WTC11 (cell line): ENCODE measurements at regions not wholly inside any gene's neighbourhood (a gene's known extent, or its start where the extent isn't known, plus 50 kb on each side); places are given as distances from the start of the nearest gene placed in this dataset.

Experiments
- ATAC-seq: fragments of 200-7000 bp; cut with Tn5 transposase; 2 replicates; pipeline ENCODE4 v1.10.0; 2021; ENCODE audit warnings: mild to moderate bottlenecking, moderate library complexity
- CTCF ChIA-PET: fragments of 300-600 bp; sonication (Branson Sonifier 250); formaldehyde crosslinking; loops from one replicate; lab custom pipeline; 2021; ENCODE audit warnings: antibody characterized with exemption; lab: Charles Lee
- POLR2A ChIA-PET: fragments of 350-600 bp; sonication (Branson Sonifier 250); formaldehyde crosslinking; loops from one replicate; lab custom pipeline; 2021; ENCODE audit warnings: antibody characterized with exemption; lab: Charles Lee
- DNase-seq: peaks from one replicate; pipeline ENCODE4 v3.0.0; 2021; ENCODE audit warnings: low spot score
- H3K27ac Mint-ChIP-seq: 2 replicates; pipeline ENCODE4 v1.8.0; 2021; ENCODE audit warnings: mixed read lengths
- H3K27me3 Mint-ChIP-seq: 2 replicates; pipeline ENCODE4 v1.8.0; 2021; ENCODE audit warnings: low read depth, mild to moderate bottlenecking, moderate library complexity, mixed read lengths
- H3K36me3 Mint-ChIP-seq: 2 replicates; pipeline ENCODE4 v1.8.0; 2021; ENCODE audit warnings: mixed read lengths
- H3K4me1 Mint-ChIP-seq: 2 replicates; pipeline ENCODE4 v1.8.0; 2022; ENCODE audit warnings: mixed read lengths
- H3K4me3 Mint-ChIP-seq: 2 replicates; pipeline ENCODE4 v1.8.0; 2021; ENCODE audit warnings: mild to moderate bottlenecking, moderate library complexity, mixed read lengths
- H3K9me3 Mint-ChIP-seq: 2 replicates; pipeline ENCODE4 v1.8.0; 2021; ENCODE audit warnings: mixed read lengths
- AFF4 ChIP-seq: sonication (generic); formaldehyde crosslinking; IDR thresholded peaks from 2 replicates; pipeline ENCODE4 v1.8.1; 2023; ENCODE audit warnings: mild to moderate bottlenecking, missing genetic modification reagents, borderline replicate concordance
- ARID4B ChIP-seq: sonication (generic); formaldehyde crosslinking; IDR thresholded peaks from 2 replicates; pipeline ENCODE4 v1.8.0; 2023; ENCODE audit warnings: missing genetic modification reagents, mild to moderate bottlenecking, borderline replicate concordance
- ATF1 ChIP-seq: sonication (generic); formaldehyde crosslinking; IDR thresholded peaks from 2 replicates; pipeline ENCODE4 v1.8.1; 2023; ENCODE audit warnings: mild to moderate bottlenecking, moderate library complexity, missing genetic modification reagents
- ATF2 ChIP-seq: sonication (generic); formaldehyde crosslinking; IDR thresholded peaks from 2 replicates; pipeline ENCODE4 v1.8.1; 2022; ENCODE audit warnings: low read depth, missing genetic modification reagents, borderline replicate concordance
- CREM ChIP-seq: sonication (generic); formaldehyde crosslinking; IDR thresholded peaks from 2 replicates; pipeline ENCODE4 v1.8.1; 2022; ENCODE audit warnings: mild to moderate bottlenecking, missing genetic modification reagents, moderate library complexity
- E2F5 ChIP-seq: sonication (generic); formaldehyde crosslinking; IDR thresholded peaks from 2 replicates; pipeline ENCODE4 v1.8.1; 2022; ENCODE audit warnings: mild to moderate bottlenecking, moderate library complexity, missing genetic modification reagents
- ELF4 ChIP-seq: sonication (generic); formaldehyde crosslinking; IDR thresholded peaks from 2 replicates; pipeline ENCODE4 v1.8.1; 2022; ENCODE audit warnings: low read depth, mild to moderate bottlenecking, moderate library complexity, missing genetic modification reagents
- ERG ChIP-seq: fragments of 250-450 bp; sonication (Bioruptor Pico); IDR thresholded peaks from 2 replicates; pipeline ENCODE4 v1.8.0; 2021; ENCODE audit warnings: mild to moderate bottlenecking
- FOXK1 ChIP-seq: sonication (generic); formaldehyde crosslinking; IDR thresholded peaks from 2 replicates; pipeline ENCODE4 v1.8.0; 2022; ENCODE audit warnings: mild to moderate bottlenecking, moderate library complexity, missing genetic modification reagents
- GTF2I ChIP-seq: fragments of 250-450 bp; sonication (Bioruptor Pico); conservative IDR thresholded peaks from 2 replicates; pipeline ENCODE4 v1.4.0; 2021; ENCODE audit warnings: mild to moderate bottlenecking
- HMGA2 ChIP-seq: fragments of 250-450 bp; sonication (Bioruptor Pico); IDR thresholded peaks from 2 replicates; pipeline ENCODE4 v1.4.0; 2021; ENCODE audit warnings: mild to moderate bottlenecking, moderate library complexity
- KAT7 ChIP-seq: sonication (generic); formaldehyde crosslinking; IDR thresholded peaks from 2 replicates; pipeline ENCODE4 v1.8.1; 2023; ENCODE audit warnings: missing genetic modification reagents, mild to moderate bottlenecking, borderline replicate concordance
- NFATC4 ChIP-seq: fragments of 250-450 bp; sonication (Bioruptor Pico); IDR thresholded peaks from 2 replicates; pipeline ENCODE4 v1.9.0; 2021; ENCODE audit warnings: mild to moderate bottlenecking
- NFE2L1 ChIP-seq: sonication (generic); formaldehyde crosslinking; IDR thresholded peaks from 2 replicates; pipeline ENCODE4 v1.8.1; 2023; ENCODE audit warnings: missing genetic modification reagents
- NR2C2 ChIP-seq: sonication (generic); formaldehyde crosslinking; IDR thresholded peaks from 2 replicates; pipeline ENCODE4 v1.8.0; 2022; ENCODE audit warnings: mild to moderate bottlenecking, missing genetic modification reagents
- RELA ChIP-seq: sonication (generic); formaldehyde crosslinking; IDR thresholded peaks from 2 replicates; pipeline ENCODE4 v1.8.1; 2022; ENCODE audit warnings: missing genetic modification reagents, mild to moderate bottlenecking, borderline replicate concordance
- SMAD3 ChIP-seq: sonication (generic); formaldehyde crosslinking; IDR thresholded peaks from 2 replicates; pipeline ENCODE4 v1.8.0; 2022; ENCODE audit warnings: missing genetic modification reagents, mild to moderate bottlenecking, borderline replicate concordance
- ZNF138 ChIP-seq: sonication (generic); formaldehyde crosslinking; conservative IDR thresholded peaks from 2 replicates; pipeline ENCODE4 v1.8.1; 2022; ENCODE audit warnings: mild to moderate bottlenecking, moderate library complexity, missing genetic modification reagents
- ZNF232 ChIP-seq: sonication (generic); formaldehyde crosslinking; IDR thresholded peaks from 2 replicates; pipeline ENCODE4 v1.8.0; 2022; ENCODE audit warnings: mild to moderate bottlenecking, missing genetic modification reagents
- ZNF512 ChIP-seq: sonication (generic); formaldehyde crosslinking; IDR thresholded peaks from 2 replicates; pipeline ENCODE4 v1.8.1; 2022; ENCODE audit warnings: missing genetic modification reagents, borderline replicate concordance
- ZNF671 ChIP-seq: fragments of 250-450 bp; sonication (Bioruptor Pico); IDR thresholded peaks from 2 replicates; pipeline ENCODE4 v1.8.0; 2021; ENCODE audit warnings: mild to moderate bottlenecking
- ZSCAN18 ChIP-seq: fragments of 250-450 bp; sonication (Bioruptor Pico); IDR thresholded peaks from 2 replicates; pipeline ENCODE4 v2.1.2; 2022; ENCODE audit warnings: mild to moderate bottlenecking, moderate library complexity

GRCh38 chrX:95878874-95879273 is 805.8 kb upstream of the DIAPH2 start:
- Mint-ChIP-seq H3K9me3 (no peaks in the 10 kb centered on the region), H3K36me3 (no peaks in the 10 kb centered on the region), H3K4me3 (no peak overlapping the region), H3K27ac (no peak overlapping the region), H3K27me3 (no peaks in the 10 kb centered on the region), H3K4me1 (no peaks in the 10 kb centered on the region)
- CTCF ChIA-PET, result no interaction called here
- POLR2A ChIA-PET, result no interaction called here
- no peak for TF ChIP-seq NFE2L1 (CRISPR knock-in tag)
- no peak for TF ChIP-seq ATF1
- no peak for TF ChIP-seq E2F5 (CRISPR knock-in tag)
- no peak for TF ChIP-seq NFATC4
- no peak for TF ChIP-seq SMAD3 (CRISPR knock-in tag)
- no peak for TF ChIP-seq GTF2I (CRISPR knock-in tag)
- TF ChIP-seq KAT7 (CRISPR knock-in tag), result no peak
- TF ChIP-seq ZNF232 (CRISPR knock-in tag), result no peak
- no peak for DNase-seq
- no peak for ATAC-seq

GRCh38 chrX:95884186-95884585 is 800.5 kb upstream of the DIAPH2 start:
- CTCF ChIA-PET, result no interaction called here
- ATAC-seq (no peak), DNase-seq (no peak)
- POLR2A ChIA-PET, result no interaction called here
- Mint-ChIP-seq H3K36me3 (no peaks in the 10 kb centered on the region), H3K4me1 (no peaks in the 10 kb centered on the region), H3K4me3 (no peak overlapping the region), H3K27me3 (no peaks in the 10 kb centered on the region), H3K9me3 (no peaks in the 10 kb centered on the region), H3K27ac (no peak overlapping the region)
- TF ChIP-seq ZNF138 (no peak), NFE2L1 (CRISPR knock-in tag) (no peak), ZNF671 (CRISPR knock-in tag) (no peak), ZSCAN18 (CRISPR knock-in tag) (no peak), ERG (no peak), HMGA2 (CRISPR knock-in tag) (no peak), ATF2 (CRISPR knock-in tag) (no peak), AFF4 (CRISPR knock-in tag) (no peak), NR2C2 (CRISPR knock-in tag) (no peak), FOXK1 (CRISPR knock-in tag) (no peak), ZNF512 (CRISPR knock-in tag) (no peak), ELF4 (CRISPR knock-in tag) (no peak), CREM (CRISPR knock-in tag) (no peak), ARID4B (no peak), RELA (CRISPR knock-in tag) (no peak), ATF1 (no peak)
